ENCODE measurements at regions not wholly inside any gene's neighbourhood (a gene's known extent, or its start where the extent isn't known, plus 50 kb on each side); places are given as distances from the start of the nearest gene placed in this dataset.

- no TSS peak for BruUV-seq (replicated peaks)
- Histone ChIP-seq H3K9me3 (no peaks in the 10 kb centered on the region), H3K4me3 (ENCODE audit: low read depth, low read length) (no peak overlapping the region), H3K27me3 (replicated peaks; ENCODE audit: control insufficient read depth, insufficient read depth, low read length) (no peaks in the 10 kb centered on the region), H3K36me3 (ENCODE audit: control insufficient read depth, insufficient read depth, low read length) (no peaks in the 10 kb centered on the region), H3K4me1 (no peaks in the 10 kb centered on the region)
- Mint-ChIP-seq H3K4me1 (ENCODE audit: low read depth, unreplicated experiment) (no peaks in the 10 kb centered on the region), H3K9me3 (ENCODE audit: unreplicated experiment) (no peaks in the 10 kb centered on the region), H3K36me3 (ENCODE audit: insufficient read depth, unreplicated experiment) (no peaks in the 10 kb centered on the region), H3K27ac (ENCODE audit: unreplicated experiment) (no peak overlapping the region), H3K27me3 (ENCODE audit: insufficient read depth, unreplicated experiment) (no peaks in the 10 kb centered on the region), H3K4me3 (ENCODE audit: unreplicated experiment) (no peak overlapping the region)
- intact Hi-C loops (cut with micrococcal nuclease; ENCODE audit: unreplicated experiment): no loop called here
- ChIA-PET CTCF (no interaction called here), POLR2A (no interaction called here)
- no peak for DNase-seq
- TF ChIP-seq CTCF (IDR thresholded peaks at IDR 0.05; ENCODE audit: insufficient read depth in 1 of 2, low read depth in 1 of 2, low read length in 1 of 2, severe bottlenecking in 1 of 2, unreplicated experiment in 1 of 2): no peak
Measured at GRCh38 chr18:38900031-38900430, 1334.4 kb upstream of the CELF4 start.

- intact Hi-C loops (cut with micrococcal nuclease; ENCODE audit: unreplicated experiment): no loop called here
- Histone ChIP-seq H3K36me3 (ENCODE audit: control insufficient read depth, insufficient read depth, low read length) (no peaks in the 10 kb centered on the region), H3K9me3 (no peaks in the 10 kb centered on the region), H3K4me3 (ENCODE audit: low read depth, low read length) (no peak overlapping the region), H3K4me1 (no peaks in the 10 kb centered on the region), H3K27me3 (replicated peaks; ENCODE audit: control insufficient read depth, insufficient read depth, low read length) (no peaks in the 10 kb centered on the region)
- Mint-ChIP-seq H3K4me1 (ENCODE audit: low read depth, unreplicated experiment) (no peaks in the 10 kb centered on the region), H3K9me3 (ENCODE audit: unreplicated experiment) (no peaks in the 10 kb centered on the region), H3K4me3 (ENCODE audit: unreplicated experiment) (no peak overlapping the region), H3K36me3 (ENCODE audit: insufficient read depth, unreplicated experiment) (no peaks in the 10 kb centered on the region), H3K27me3 (ENCODE audit: insufficient read depth, unreplicated experiment) (no peaks in the 10 kb centered on the region), H3K27ac (ENCODE audit: unreplicated experiment) (no peak overlapping the region)
- DNase-seq: no peak
- TF ChIP-seq CTCF (IDR thresholded peaks at IDR 0.05; ENCODE audit: insufficient read depth in 1 of 2, low read depth in 1 of 2, low read length in 1 of 2, severe bottlenecking in 1 of 2, unreplicated experiment in 1 of 2): no peak
- ChIA-PET POLR2A (no interaction called here), CTCF (interaction anchor here (0.6 kb wide), 1 partner anchor 52 kb away, joined by 7 read pairs; no protein-coding TSS in a partner anchor)
- no TSS peak for BruUV-seq (replicated peaks)
Measured at GRCh38 chr18:38899252-38899651, 1333.7 kb upstream of the CELF4 start.

- no peaks in the 10 kb centered on the region for H3K9me3 ChIP-seq
- H3K36me3 ChIP-seq (ENCODE audit: control insufficient read depth, insufficient read depth, low read length): no peaks in the 10 kb centered on the region
- H3K27me3 Mint-ChIP-seq (ENCODE audit: insufficient read depth, unreplicated experiment): no peaks in the 10 kb centered on the region
- no peak overlapping the region for H3K27ac Mint-ChIP-seq (ENCODE audit: unreplicated experiment)
- H3K4me3 ChIP-seq (ENCODE audit: low read depth, low read length): no peak overlapping the region
- no peaks in the 10 kb centered on the region for H3K4me1 ChIP-seq
- no peaks in the 10 kb centered on the region for H3K27me3 ChIP-seq (replicated peaks; ENCODE audit: control insufficient read depth, insufficient read depth, low read length)
- intact Hi-C loops (cut with micrococcal nuclease; ENCODE audit: unreplicated experiment): no loop called here
- no peaks in the 10 kb centered on the region for H3K9me3 Mint-ChIP-seq (ENCODE audit: unreplicated experiment)
- H3K4me3 Mint-ChIP-seq (ENCODE audit: unreplicated experiment): no peak overlapping the region
- TF ChIP-seq CTCF (IDR thresholded peaks at IDR 0.05; ENCODE audit: insufficient read depth in 1 of 2, low read depth in 1 of 2, low read length in 1 of 2, severe bottlenecking in 1 of 2, unreplicated experiment in 1 of 2): no peak
- H3K36me3 Mint-ChIP-seq (ENCODE audit: insufficient read depth, unreplicated experiment): no peaks in the 10 kb centered on the region
- BruUV-seq (replicated peaks): no TSS peak
- H3K4me1 Mint-ChIP-seq (ENCODE audit: low read depth, unreplicated experiment): no peaks in the 10 kb centered on the region
- ChIA-PET CTCF (no interaction called here), POLR2A (no interaction called here)
- DNase-seq: no peak
Measured at GRCh38 chr18:38898167-38898566, 1332.6 kb upstream of the CELF4 start.

All from Caco-2 (cell line).